Activated naive CD8-positive, alpha-beta T cell treated with anti-CD3 and anti-CD28 coated beads, Interleukin-2, amount 50 U/mL, for 16 hours (primary cell): ENCODE measurements at regions not wholly inside any gene's neighbourhood (a gene's known extent, or its start where the extent isn't known, plus 50 kb on each side); places are given as distances from the start of the nearest gene placed in this dataset.
"Not testable (repeated sequence)": the region's sequence is repeated elsewhere in the genome, so short reads cannot be mapped to it uniquely, and the experiment has no call there.

Experiments
- DNase-seq: peaks from one replicate; pipeline ENCODE4 v3.0.0-alpha.2; 2020; ENCODE audit warnings: low read depth, low spot score

- no peak for DNase-seq
Measured at GRCh38 chr2:83282043-83282795, 1176.9 kb downstream of the SUCLG1 start.

- no peak for DNase-seq
Measured at GRCh38 chr2:83280391-83280790, 1178.7 kb downstream of the SUCLG1 start.

DNA sequence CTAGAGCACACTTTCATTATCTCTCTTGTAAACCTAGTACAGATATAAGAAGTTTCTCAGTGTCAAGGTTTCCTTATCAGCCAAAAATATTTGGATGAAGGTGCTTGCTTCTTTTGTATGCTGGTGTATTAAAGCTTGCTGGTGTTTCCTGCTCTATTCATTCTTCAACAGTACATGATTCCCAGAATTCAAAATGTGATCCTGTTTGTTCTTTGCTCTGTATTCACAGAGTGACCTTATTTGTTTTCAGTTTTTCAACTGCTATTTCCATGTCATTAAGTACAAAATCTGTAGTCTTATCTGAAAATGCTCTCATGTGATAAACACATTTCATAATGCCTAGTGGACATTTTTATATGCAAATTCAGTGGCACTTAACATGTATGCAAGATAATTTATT lies 1185.8 kb downstream of the SUCLG1 start:
- DNase-seq: no peak

DNA sequence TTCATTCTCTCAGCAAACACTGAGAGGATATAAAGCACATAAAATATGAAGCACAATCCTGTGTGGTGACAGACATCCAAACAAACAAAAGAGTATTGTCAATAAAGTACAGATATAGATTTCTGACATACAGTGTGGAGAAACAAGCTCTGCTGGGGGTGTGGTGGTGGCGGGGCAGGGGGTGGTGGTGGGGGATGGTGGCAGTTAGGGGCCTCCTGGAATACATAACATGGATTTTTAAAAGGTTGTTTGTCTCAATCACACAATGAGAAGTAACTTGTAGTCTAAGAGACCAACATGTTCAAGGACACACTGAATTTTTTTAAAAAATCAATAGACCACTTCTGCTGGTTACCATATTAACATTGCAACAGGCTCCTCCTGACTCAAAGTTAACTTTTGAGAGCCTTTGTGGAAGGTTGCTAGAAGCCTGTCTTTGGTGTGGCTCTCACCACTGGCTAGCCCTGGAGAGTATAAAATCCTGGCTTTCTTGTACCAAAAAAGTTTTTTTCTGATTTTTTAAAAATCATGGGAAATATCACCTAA lies 1197.4 kb downstream of the SUCLG1 start:
- no peak for DNase-seq

DNA sequence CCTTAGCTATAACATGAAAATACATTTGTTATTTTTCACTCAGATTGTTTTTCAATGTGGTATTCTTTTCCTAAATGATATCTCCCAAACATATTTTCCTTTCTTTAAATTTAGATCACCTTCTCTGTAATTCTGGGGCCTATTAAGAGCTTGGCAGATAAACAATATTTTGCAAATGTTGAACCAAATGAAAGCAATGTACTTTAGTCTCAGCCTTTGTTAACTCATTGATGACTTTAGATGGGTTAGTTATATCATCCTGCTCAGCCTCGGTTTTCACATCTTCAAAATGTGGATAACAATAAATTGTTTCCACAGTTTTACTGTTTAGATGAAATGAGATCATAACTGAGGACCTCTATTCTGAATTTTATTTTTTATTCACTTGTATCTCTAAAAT lies 1205.2 kb downstream of the SUCLG1 start:
- no peak for DNase-seq

- no peak for DNase-seq
Measured at GRCh38 chr2:83251321-83251872, 1207.7 kb downstream of the SUCLG1 start.

- DNase-seq: not testable (repeated sequence)
Measured at GRCh38 chr2:83245806-83246537, 1213.1 kb downstream of the SUCLG1 start.

DNA sequence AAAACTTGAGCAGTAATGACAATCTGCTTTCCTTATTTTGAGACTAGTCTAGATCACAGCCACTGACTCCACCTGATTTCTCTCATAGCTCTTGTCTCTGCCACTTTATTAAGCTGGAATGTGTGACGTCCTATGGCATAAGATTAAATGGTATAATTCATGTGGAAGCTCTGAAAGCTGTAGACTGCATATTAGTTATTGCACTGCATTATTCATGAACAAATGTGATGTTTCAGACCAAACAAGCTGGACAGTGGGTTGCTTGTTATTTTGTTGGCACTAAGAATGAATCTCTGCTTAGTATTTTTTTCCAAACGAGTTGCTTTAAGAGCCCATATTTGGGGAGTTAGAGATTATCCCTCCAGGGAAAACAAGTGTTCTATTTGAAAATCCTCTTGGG lies 1218.5 kb downstream of the SUCLG1 start:
- no peak for DNase-seq

DNA sequence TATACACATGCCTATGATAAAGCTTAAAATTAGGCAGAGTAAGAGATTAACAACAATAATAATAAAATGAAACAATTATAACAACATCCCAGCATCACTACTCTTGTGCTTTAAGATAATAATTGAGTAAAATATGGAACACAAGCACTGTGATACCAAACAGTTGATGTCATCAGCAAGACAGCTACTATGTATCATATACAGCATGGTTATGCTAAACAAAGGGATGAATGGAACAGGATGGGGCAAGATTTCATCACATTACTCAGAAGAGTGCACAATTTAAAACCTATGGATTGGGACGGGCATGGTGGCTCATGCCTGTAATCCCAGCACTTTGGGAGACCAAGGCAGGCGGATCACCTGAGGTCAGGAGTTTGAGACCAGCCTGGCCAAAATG lies 1221.0 kb downstream of the SUCLG1 start:
- DNase-seq: no peak

DNA sequence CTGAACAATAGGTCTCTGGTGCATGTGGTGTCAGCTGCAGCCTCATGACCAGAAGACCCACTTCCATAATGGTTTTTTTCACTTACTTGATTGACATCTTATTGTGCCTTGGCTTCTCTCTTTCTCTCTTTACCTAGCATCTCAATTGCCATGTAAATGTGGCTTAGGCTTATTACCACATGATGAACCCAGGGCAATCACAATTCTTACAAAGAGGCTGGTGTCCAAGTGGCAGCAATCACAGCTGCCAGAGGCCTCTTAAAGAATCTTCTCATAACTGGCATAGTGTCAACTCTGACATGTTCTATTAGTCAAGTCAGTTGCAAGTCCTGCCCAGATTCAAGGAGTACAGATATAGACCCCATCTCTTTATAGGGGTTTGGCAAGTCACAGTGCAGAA lies 1224.8 kb downstream of the SUCLG1 start:
- DNase-seq: no peak

GRCh38 chr2:83233781-83234180 lies 1225.3 kb downstream of the SUCLG1 start:
- no peak for DNase-seq

GRCh38 chr2:83233326-83233725 lies 1225.8 kb downstream of the SUCLG1 start:
- no peak for DNase-seq

- no peak for DNase-seq
Measured at GRCh38 chr2:83229443-83229842, 1229.6 kb downstream of the SUCLG1 start.

- no peak for DNase-seq
Measured at GRCh38 chr2:83224591-83225200, 1234.4 kb downstream of the SUCLG1 start.

DNA sequence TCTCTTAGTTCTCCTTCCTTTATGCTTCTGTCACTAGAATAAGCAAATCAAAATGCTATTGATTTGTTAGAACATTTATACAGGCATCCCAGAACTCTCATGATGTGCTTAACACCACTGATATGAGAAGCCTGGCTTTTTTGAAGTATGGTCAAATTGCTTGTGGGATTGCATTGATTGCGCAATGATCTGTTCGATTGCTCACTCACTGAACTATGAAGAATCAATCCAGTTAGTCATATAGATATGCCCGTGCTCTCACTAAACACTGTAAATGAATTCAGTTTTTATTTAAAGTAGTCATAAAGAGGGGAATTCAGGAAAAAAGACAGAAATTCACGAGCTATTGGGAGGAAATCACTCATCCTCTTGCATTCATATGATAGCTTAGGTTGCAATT lies 1237.8 kb downstream of the SUCLG1 start:
- no peak for DNase-seq

GRCh38 chr2:83217854-83218253 lies 1241.2 kb downstream of the SUCLG1 start:
- DNase-seq: no peak

- DNase-seq: no peak
Measured at GRCh38 chr2:83196225-83196624, 1262.9 kb downstream of the SUCLG1 start.

DNA sequence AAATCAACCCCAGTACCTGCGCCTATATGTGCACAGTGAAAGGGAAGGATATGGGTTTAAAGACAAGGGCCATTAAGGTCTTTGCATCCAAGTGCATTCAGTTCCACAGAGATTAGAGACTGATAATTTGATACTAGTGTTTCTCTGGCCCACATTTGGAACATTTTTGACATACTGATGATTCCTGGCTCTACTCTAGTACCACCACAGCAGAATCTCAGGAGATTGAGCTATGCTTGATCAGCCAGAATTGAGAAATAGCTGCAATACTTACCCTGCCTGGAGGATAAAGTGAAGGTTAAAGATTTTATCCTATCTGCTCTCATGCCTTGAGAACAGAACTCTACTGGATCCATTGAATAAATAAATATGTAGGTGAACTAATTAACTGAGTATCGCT lies 1267.8 kb downstream of the SUCLG1 start:
- no peak for DNase-seq

GRCh38 chr2:83186105-83186760 lies 1272.8 kb downstream of the SUCLG1 start:
- no peak for DNase-seq

DNA sequence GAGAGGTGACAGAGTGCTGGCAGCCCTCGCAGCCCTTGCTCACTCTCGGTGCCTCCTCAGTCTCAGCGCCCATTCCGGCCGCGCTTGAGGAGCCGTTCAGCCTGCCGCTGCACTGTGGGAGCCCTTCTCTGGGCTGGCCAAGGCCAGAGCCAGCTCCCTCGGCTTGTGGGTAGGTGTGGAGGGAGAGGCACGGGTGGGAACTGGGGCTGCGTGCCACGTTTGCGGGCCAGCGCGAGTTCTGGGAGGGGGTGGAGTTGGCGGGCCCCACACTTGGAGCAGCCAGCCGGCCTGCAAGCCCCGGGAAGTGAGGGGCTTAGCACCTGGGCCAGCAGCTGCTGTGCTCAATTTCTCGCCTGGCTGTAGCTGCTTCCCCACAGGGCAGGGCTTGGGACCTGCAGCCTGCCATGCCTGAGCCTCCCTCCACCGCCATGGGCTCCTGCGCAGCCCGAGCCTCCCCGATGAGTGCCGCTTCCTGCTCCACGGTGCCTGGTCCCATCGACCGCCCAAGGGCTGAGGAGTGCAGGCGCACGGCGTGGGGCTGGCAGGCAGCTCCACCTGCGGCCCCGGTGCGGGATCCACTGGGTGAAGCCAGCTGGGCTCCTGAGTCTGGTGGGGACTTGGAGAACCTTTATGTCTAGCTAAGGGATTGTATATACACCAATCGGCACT lies 1278.1 kb downstream of the SUCLG1 start:
- not testable (repeated sequence) for DNase-seq

DNA sequence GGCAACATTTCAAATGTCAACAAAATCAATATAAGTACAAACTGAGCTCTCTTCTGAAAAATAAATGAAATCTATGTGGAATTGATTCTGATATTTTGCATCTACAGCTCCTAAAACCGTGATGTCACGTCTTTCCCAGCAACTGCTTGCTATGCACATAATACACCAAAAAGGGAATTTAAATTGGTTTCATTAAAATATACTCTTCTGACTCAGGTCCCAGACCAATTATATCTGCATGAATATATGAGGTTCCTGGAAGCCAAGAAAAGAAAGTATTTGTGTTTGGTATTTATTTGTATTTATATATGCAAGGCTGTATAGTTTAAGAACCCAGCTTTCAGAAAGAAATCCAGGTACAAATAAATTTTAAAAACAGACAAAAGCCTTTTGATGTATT lies 1282.5 kb downstream of the SUCLG1 start:
- no peak for DNase-seq
